Endothelial cell of umbilical vein (primary cell): ENCODE measurements at regions not wholly inside any gene's neighbourhood (a gene's known extent, or its start where the extent isn't known, plus 50 kb on each side); places are given as distances from the start of the nearest gene placed in this dataset.

Experiments used
- BruUV-seq: library from RNA; stranded (reverse); fragments of 400-500 nt; replicated peaks from 2 replicates; lab custom pipeline; 2021; lab: Mats Ljungman, UMichigan
- CTCF ChIA-PET: fragments of 300-600, 350-600 bp; sonication (Branson Sonifier 250); formaldehyde crosslinking; loops from one replicate; lab custom pipeline; 2021; ENCODE audit warnings: antibody characterized with exemption, inconsistent platforms; lab: Charles Lee
- POLR2A ChIA-PET: fragments of 300-600, 350-600 bp; sonication (Branson Sonifier 250); formaldehyde crosslinking; loops from one replicate; lab custom pipeline; 2021; ENCODE audit warnings: antibody characterized with exemption, inconsistent platforms; lab: Charles Lee
- DNase-seq: peaks from one replicate; pipeline ENCODE4 v3.0.0-alpha.2; 2011; ENCODE audit warnings: low read depth, low spot score
- FAIRE-seq: peaks from 2 replicates; lab custom pipeline; 2011; peaks lifted over from hg19 to GRCh38; lab: Jason Lieb, UNC
- H2AFZ ChIP-seq: 2 replicates; pipeline ENCODE4 v1.6.0; 2012; ENCODE audit warnings: low read depth, low read length, control low read depth, inconsistent platforms
- H3K27ac ChIP-seq: 2 replicates; pipeline ENCODE4 v1.5.1; 2011; ENCODE audit warnings: low read depth, mild to moderate bottlenecking, control low read depth, low read length, moderate library complexity; ENCODE audit not compliant: insufficient read depth
- H3K27me3 ChIP-seq, 2 experiments: 2 replicates each; pipeline versions ENCODE4 v1.6.0 to v1.6.1; 2011; ENCODE audit warnings: low read length in 2 of 2, mixed read lengths in 1 of 2; ENCODE audit not compliant: control insufficient read depth in 2 of 2, insufficient read depth in 2 of 2
- H3K36me3 ChIP-seq, 2 experiments: 2 replicates in 1 of 2; 3 replicates in 1 of 2; pipeline ENCODE4 v1.5.1; 2011; ENCODE audit warnings: low read length in 2 of 2, mild to moderate bottlenecking in 1 of 2, moderate library complexity in 1 of 2; ENCODE audit not compliant: control insufficient read depth in 2 of 2, insufficient read depth in 2 of 2; ENCODE audit errors: extremely low read depth in 1 of 2
- H3K4me1 ChIP-seq: 3 replicates; pipeline ENCODE4 v1.5.1; 2011; ENCODE audit warnings: mild to moderate bottlenecking, low read length; ENCODE audit not compliant: control insufficient read depth, insufficient read depth; ENCODE audit errors: extremely low read depth
- H3K4me2 ChIP-seq: 2 replicates; pipeline ENCODE4 v1.6.1; 2011; ENCODE audit warnings: low read length, control low read depth, mixed read lengths; ENCODE audit not compliant: insufficient read depth
- H3K4me3 ChIP-seq, 3 experiments: fragments of 200-600 bp in 1 of 3; sonication (generic), shearing (Covaris generic) in 1 of 3; replicated peaks in 1 of 3; 2 replicates each; pipeline ENCODE4 v1.5.1; 2011 to 2016; ENCODE audit warnings: control low read depth in 3 of 3, low read length in 3 of 3, mild to moderate bottlenecking in 2 of 3, inconsistent platforms in 1 of 3, low read depth in 1 of 3, moderate library complexity in 1 of 3; ENCODE audit not compliant: insufficient read depth in 1 of 3
- H3K79me2 ChIP-seq: 2 replicates; pipeline ENCODE4 v1.6.0; 2012; ENCODE audit warnings: low read length, inconsistent platforms; ENCODE audit not compliant: control insufficient read depth, insufficient read depth
- H3K9ac ChIP-seq: replicated peaks from 2 replicates; pipeline ENCODE3; 2011; ENCODE audit warnings: low read length, control low read depth; ENCODE audit not compliant: insufficient read depth; ENCODE audit errors: extremely low read depth
- H3K9me1 ChIP-seq: replicated peaks from 3 replicates; pipeline ENCODE4 v1.6.0; 2011; ENCODE audit warnings: mild to moderate bottlenecking, low read length; ENCODE audit not compliant: control insufficient read depth, insufficient read depth; ENCODE audit errors: extremely low read depth
- H3K9me3 ChIP-seq: replicated peaks from 2 replicates; pipeline ENCODE4 v1.5.1; 2012; ENCODE audit warnings: low read length, inconsistent platforms; ENCODE audit not compliant: control insufficient read depth, insufficient read depth
- H4K20me1 ChIP-seq: replicated peaks from 2 replicates; pipeline ENCODE3; 2011; ENCODE audit warnings: mild to moderate bottlenecking, low read length; ENCODE audit not compliant: control insufficient read depth, insufficient read depth; ENCODE audit errors: extremely low read depth
- CTCF ChIP-seq, 2 donors: IDR thresholded peaks; 1 replicate in 1 of 2; 2 replicates in 1 of 2; pipeline ENCODE4 v1.5.1; 2011; ENCODE audit warnings: low read length in 2 of 2, mild to moderate bottlenecking in 2 of 2, moderate library complexity in 2 of 2, control low read depth in 1 of 2, inconsistent platforms in 1 of 2, low read depth in 1 of 2; ENCODE audit not compliant: insufficient read depth in 1 of 2; ENCODE audit errors: extremely low read depth in 1 of 2
- EZH2 ChIP-seq: IDR thresholded peaks from 2 replicates; pipeline ENCODE4 v1.6.1; 2012; ENCODE audit warnings: borderline replicate concordance, low read depth, mild to moderate bottlenecking, moderate library complexity, low read length, inconsistent platforms; ENCODE audit not compliant: severe bottlenecking
- FOS ChIP-seq: IDR thresholded peaks from 2 replicates; pipeline ENCODE4 v1.6.1; 2011; ENCODE audit warnings: mild to moderate bottlenecking, low read length, moderate library complexity, borderline replicate concordance; ENCODE audit not compliant: insufficient read depth
- GATA2 ChIP-seq: IDR thresholded peaks from 2 replicates; pipeline ENCODE4 v1.7.0; 2011; ENCODE audit warnings: low read depth, mild to moderate bottlenecking, moderate library complexity, mixed read lengths, low read length; ENCODE audit not compliant: insufficient read length, insufficient read depth
- JUN ChIP-seq: IDR thresholded peaks from 2 replicates; pipeline ENCODE4 v1.6.1; 2011; ENCODE audit warnings: borderline replicate concordance, low read depth; ENCODE audit not compliant: insufficient read length, insufficient read depth
- MAX ChIP-seq: IDR thresholded peaks from 2 replicates; pipeline ENCODE4 v1.6.1; 2011; ENCODE audit not compliant: insufficient read depth, insufficient read length
- MYC ChIP-seq: IDR thresholded peaks from one replicate; pipeline ENCODE4 v1.6.1; 2011; ENCODE audit warnings: mild to moderate bottlenecking, low read depth, low read length
- POLR2A ChIP-seq: IDR thresholded peaks from 2 replicates; pipeline ENCODE4 v1.6.1; 2012; ENCODE audit warnings: low read depth, mild to moderate bottlenecking, control low read depth, low read length
- dilution Hi-C: fragments of 300-500 bp; cut with MboI; formaldehyde crosslinking; loops from one replicate; pipeline ENCODE4 v1.15.0; 2019; ENCODE audit warnings: low sequenced_read_pairs; ENCODE audit not compliant: extremely low pct_ligation_motif_present
- intact Hi-C: fragments of 100-400 bp; cut with micrococcal nuclease; formaldehyde crosslinking; loops from one replicate; pipeline ENCODE4 v1.10.0; 2022

GRCh38 chr7:84677117-84677732, 482.6 kb upstream of the SEMA3A start:
- Histone ChIP-seq H3K27ac (no peak overlapping the region), H3K9me3 (no peaks in the 10 kb centered on the region), H4K20me1 (no peaks in the 10 kb centered on the region), H3K79me2 (no peaks in the 10 kb centered on the region), H3K9me1 (no peaks in the 10 kb centered on the region), H3K36me3 (no peaks in the 10 kb centered on the region), H3K9ac (no peak overlapping the region), H3K4me1 (peaks cover 20% of the 10 kb centered on the region), H2AFZ (no peak overlapping the region), H3K4me2 (no peak overlapping the region), H3K4me3 (no peak overlapping the region), H3K27me3 (no peaks in the 10 kb centered on the region)
- TF ChIP-seq MAX (no peak), GATA2 (no peak), CTCF (IDR thresholded peaks at IDR 0.05; ENCODE audit: extremely low read depth in 1 of 2, insufficient read depth in 1 of 2, low read depth in 1 of 2, low read length in 2 of 2) (no peak), FOS (no peak), EZH2 (no peak), MYC (no peak), JUN (no peak), POLR2A (no peak)
- CTCF ChIA-PET = interaction anchor here (0.9 to 2.1 kb wide), 4 partner anchors 11 to 302 kb away, joined by 3 to 10 read pairs (median 3); no protein-coding TSS in a partner anchor
- DNase-seq (no peak), FAIRE-seq (no peak)
- BruUV-seq = no TSS peak
- dilution Hi-C loops (no loop called here), intact Hi-C loops (loop anchor here (10.0 kb wide), 1 partner anchor 442 kb away; no protein-coding TSS in a partner anchor)
- POLR2A ChIA-PET = no interaction called here
